AG09319 (cell line): ENCODE measurements at regions not wholly inside any gene's neighbourhood (a gene's known extent, or its start where the extent isn't known, plus 50 kb on each side); places are given as distances from the start of the nearest gene placed in this dataset.
"Not testable (repeated sequence)": the region's sequence is repeated elsewhere in the genome, so short reads cannot be mapped to it uniquely, and the experiment has no call there.

Source experiments
- DNase-seq: peaks from one replicate; pipeline ENCODE4 v3.0.0-alpha.2; 2010; ENCODE audit warnings: low read depth; ENCODE audit errors: extremely low read depth
- TF ChIP-seq, protein P1 (sequence below): IDR thresholded peaks from 2 replicates; pipeline ENCODE4 v1.5.1; 2011; ENCODE audit warnings: low read depth, mild to moderate bottlenecking, inconsistent platforms, low read length, moderate library complexity

DNA sequence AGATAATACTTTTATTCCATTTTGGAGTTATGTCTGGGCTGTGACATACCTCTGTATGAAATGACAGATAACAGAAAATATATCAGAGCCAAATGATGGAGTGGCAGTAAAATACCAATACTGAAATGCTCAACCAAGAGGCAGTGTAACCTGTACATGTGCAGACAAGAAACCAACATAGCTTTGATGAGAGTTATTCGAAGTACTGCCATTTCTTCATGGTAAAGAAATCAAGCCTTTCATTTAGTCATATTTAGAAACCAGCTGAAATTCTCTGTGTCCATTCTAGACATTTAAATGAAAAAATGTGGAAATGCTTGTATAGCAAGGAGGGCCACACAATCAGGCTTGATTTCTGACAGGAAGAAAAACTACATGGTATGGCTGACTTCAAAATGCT is 127.1 kb upstream of the PTPRZ1 start:
- DNase-seq = no peak
- TF ChIP-seq, protein P1, sequence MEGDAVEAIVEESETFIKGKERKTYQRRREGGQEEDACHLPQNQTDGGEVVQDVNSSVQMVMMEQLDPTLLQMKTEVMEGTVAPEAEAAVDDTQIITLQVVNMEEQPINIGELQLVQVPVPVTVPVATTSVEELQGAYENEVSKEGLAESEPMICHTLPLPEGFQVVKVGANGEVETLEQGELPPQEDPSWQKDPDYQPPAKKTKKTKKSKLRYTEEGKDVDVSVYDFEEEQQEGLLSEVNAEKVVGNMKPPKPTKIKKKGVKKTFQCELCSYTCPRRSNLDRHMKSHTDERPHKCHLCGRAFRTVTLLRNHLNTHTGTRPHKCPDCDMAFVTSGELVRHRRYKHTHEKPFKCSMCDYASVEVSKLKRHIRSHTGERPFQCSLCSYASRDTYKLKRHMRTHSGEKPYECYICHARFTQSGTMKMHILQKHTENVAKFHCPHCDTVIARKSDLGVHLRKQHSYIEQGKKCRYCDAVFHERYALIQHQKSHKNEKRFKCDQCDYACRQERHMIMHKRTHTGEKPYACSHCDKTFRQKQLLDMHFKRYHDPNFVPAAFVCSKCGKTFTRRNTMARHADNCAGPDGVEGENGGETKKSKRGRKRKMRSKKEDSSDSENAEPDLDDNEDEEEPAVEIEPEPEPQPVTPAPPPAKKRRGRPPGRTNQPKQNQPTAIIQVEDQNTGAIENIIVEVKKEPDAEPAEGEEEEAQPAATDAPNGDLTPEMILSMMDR = no peak

DNA sequence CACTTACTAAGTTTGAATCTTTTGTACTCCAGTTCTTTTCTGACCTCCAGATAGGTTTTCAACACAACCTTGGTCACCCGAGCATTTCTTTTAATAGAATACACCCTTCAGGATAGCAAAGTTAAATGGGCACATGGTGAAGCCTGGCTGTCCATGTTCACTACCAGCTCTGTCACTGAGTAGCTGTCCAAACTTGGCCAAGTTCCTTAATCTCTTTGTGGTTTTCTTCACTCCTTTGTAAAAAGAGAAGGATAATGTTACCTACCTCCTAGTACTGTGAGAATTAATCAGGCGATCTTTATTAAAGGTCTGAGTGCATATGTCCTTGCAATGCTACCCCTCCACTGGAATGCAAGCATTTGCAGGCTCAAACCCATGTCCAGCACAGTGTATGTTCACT is 128.1 kb upstream of the PTPRZ1 start:
- DNase-seq = no peak

DNA sequence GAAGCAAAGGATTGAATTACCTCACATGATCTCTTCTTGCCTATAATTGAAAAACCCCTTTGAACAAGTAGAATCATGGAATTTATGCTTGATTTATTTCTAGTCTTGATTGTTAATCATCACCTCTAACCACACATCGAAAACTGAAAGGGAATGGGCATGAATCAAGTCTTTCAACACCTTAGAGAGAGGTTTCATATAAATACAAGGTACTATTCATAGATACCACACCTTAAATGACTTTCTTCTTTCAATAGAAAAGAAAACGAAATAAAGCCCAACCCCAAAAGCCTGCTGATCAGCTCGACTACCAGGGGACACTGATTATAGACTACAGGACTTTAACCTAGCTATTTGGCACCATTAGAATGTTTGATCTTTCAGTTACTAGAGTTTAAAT is 128.6 kb upstream of the PTPRZ1 start:
- DNase-seq = no peak
- TF ChIP-seq, protein P1 = no peak

More for the DNA sequence above, 128.1 kb upstream of the PTPRZ1 start:
- TF ChIP-seq, protein P1 = no peak

DNA sequence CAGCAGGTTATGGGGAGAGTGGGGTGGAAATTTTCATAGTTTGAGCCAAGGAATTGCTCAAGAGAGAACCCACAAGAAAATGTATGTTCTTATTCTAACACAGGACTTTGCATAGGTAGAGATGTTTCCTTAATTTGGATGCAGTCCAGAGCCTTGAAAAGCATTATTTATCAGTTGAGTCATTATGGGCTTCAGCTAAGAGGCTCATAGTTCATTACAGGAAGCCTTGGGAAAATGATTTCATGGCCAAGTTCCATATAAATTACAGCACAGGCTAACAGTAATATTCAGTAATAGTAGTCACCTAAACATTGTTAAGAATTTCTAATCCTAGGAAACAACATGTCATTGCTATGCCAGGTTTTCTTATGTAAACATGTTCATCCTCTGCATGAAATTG is 131.1 kb upstream of the PTPRZ1 start:
- DNase-seq = no peak
- TF ChIP-seq, protein P1 = no peak

DNA sequence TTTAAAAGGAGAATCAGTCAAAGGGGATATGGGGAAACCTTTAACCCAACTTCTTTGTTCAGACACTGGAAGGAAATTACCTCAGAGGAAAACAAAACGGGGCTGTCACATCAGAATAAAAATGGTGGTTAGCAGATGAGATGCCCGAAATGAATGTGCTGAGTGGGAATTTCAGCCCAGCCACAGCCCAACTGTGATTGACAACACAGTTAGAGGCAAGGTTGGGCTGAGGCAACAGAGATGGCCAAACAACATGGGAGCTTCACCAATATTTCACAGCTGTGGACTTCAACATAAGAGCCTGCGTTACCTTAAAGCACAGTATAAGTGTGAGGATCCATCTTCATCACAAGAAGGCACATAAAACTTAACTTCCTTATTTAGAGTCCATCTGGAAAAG is 133.5 kb upstream of the PTPRZ1 start:
- TF ChIP-seq, protein P1 = no peak
- no peak for DNase-seq

DNA sequence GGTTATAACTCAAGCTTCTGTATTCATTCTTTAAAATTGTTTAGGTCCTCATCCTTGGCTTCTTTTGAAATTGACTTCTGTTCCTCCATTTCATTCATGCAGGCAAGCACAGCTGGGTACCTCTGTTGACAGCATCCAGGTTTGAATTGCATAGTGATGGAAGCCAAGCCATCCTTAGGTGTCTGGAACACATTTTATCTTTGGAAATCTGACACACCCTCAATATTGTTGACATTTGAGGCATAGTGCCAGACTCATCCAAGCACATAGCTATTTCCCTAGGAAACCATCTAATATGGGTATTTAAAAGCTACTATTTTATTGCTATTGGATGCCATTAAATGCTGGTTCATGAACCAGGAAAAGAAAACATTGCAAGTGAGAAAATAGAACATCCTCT is 142.1 kb upstream of the PTPRZ1 start:
- TF ChIP-seq, protein P1 = no peak
- no peak for DNase-seq

DNA sequence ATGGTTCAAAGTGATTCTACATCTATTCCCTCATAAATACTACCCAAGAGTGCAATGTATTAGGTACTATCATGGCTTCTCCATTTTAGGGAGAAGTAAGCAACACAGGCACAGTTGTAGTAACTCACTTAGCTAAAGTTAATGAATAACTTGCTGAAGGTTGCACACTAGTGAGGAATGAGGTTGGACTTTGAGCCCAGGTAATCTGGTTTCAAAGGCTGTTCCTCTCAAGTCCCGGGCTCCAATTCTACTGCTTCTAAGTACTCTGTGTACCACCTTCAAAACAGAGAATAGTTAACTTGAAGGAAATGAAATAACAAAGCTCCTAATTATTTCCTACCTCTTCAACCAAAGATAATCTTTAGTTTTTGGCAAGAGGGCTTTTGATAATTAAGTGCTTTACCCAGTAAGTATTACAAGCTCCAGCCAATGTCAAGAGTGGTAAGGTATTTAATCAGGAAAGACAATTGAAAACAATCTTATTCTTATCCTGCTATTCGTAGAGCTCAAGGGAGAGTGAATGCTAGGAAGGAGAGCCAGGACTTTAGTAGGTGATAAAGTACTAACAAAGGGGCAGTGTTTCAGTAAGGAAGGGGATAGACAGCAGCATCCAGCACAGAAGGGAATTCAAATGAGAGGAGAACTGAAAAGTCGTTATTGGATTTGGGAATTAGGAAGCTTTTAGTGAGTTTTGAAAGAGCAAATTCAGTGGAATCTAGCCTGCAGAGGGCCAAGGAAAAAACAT is 158.2 kb upstream of the PTPRZ1 start:
- DNase-seq = no peak
- TF ChIP-seq, protein P1 = no peak

DNA sequence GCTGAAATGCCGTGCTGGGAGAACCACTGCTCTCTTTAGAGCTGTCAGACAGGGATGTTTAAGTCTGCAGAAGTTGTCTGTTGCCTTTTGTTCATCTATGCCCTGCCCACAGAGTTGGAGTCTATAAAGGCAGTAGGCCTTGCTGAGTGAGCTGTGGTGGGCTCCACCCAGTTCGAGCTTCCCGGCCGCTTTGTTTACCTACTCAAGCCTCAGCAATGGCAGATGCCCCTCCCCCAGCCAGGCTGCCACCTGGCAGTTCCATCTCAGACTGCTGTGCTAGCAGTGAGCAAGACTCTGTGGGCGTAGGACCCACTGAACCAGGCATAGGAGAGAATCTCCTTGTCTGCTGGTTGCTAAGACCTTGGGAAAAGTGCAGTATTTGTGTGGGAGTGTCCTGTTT is 160.0 kb upstream of the PTPRZ1 start:
- not testable (repeated sequence) for DNase-seq
